ENCODE measurements at regions not wholly inside any gene's neighbourhood (a gene's known extent, or its start where the extent isn't known, plus 50 kb on each side); places are given as distances from the start of the nearest gene placed in this dataset.

GRCh38 chr14:65835501-65835900 lies 423.0 kb downstream of the FUT8 start:
- TF ChIP-seq CTCF (IDR thresholded peaks at IDR 0.05; ENCODE audit: low read length), result no peak
- no peak for TF ChIP-seq EZH2 (optimal IDR thresholded peaks at IDR 0.05; ENCODE audit: low read depth, low read length)
- no peak for TF ChIP-seq EZH2phosphoT487 (IDR thresholded peaks at IDR 0.05; ENCODE audit: low read length)
